ENCODE measurements at regions not wholly inside any gene's neighbourhood (a gene's known extent, or its start where the extent isn't known, plus 50 kb on each side); places are given as distances from the start of the nearest gene placed in this dataset.
A peak's percentile ranks its signal among the peaks of the same experiment; 100 is the strongest.

DNA sequence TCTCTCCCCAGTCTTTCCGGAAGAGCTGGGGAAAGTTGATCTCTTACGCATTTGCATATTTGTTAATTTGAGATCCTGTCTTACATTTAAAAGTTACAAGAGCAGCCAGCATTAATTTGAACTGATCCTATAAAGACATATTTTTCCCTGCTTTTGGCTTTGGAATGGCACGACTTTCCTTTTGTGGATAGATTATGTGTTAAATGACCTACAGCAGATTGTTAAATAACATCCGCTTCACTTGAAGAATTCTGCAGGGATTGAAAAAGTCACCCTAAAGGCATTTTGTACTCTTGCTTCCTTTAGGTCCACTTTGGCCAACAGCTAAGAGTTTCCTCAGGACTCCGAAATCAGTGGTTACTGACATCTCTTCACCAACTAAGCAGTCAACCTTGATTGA, 334.0 kb downstream of the TBC1D4 start:
- TF ChIP-seq, protein P1, sequence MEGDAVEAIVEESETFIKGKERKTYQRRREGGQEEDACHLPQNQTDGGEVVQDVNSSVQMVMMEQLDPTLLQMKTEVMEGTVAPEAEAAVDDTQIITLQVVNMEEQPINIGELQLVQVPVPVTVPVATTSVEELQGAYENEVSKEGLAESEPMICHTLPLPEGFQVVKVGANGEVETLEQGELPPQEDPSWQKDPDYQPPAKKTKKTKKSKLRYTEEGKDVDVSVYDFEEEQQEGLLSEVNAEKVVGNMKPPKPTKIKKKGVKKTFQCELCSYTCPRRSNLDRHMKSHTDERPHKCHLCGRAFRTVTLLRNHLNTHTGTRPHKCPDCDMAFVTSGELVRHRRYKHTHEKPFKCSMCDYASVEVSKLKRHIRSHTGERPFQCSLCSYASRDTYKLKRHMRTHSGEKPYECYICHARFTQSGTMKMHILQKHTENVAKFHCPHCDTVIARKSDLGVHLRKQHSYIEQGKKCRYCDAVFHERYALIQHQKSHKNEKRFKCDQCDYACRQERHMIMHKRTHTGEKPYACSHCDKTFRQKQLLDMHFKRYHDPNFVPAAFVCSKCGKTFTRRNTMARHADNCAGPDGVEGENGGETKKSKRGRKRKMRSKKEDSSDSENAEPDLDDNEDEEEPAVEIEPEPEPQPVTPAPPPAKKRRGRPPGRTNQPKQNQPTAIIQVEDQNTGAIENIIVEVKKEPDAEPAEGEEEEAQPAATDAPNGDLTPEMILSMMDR (IDR thresholded peaks at IDR 0.05; ENCODE audit: low read depth, low read length): no peak

DNA sequence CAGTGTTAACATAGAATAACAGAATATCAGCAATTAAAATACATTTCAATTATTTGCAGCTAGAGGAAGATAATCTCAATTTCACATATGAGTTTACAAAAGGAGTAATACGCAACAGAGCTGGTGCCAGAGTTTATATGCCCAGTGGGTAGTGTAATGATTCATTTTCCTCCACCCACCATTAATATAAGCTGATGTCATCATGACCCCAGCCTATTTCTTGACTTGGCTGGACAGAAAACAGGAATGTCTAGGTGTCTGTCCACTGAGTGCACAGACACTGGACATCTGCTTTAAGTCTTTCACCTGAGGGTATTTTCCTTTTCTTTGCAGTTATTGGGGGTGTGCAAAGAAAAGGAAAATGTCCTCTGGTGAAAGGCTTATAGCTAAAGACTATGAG, 335.5 kb downstream of the TBC1D4 start:
- DNase-seq (ENCODE audit: extremely low read depth, low read depth): no peak
- TF ChIP-seq, protein P1 (IDR thresholded peaks at IDR 0.05; ENCODE audit: low read depth, low read length): no peak

More for the DNA sequence above, 334.0 kb downstream of the TBC1D4 start:
- DNase-seq (ENCODE audit: extremely low read depth, low read depth): no peak

GRCh38 chr13:75145927-75146326, 336.0 kb downstream of the TBC1D4 start:
- no peak for DNase-seq (ENCODE audit: extremely low read depth, low read depth)
- TF ChIP-seq, protein P1 (IDR thresholded peaks at IDR 0.05; ENCODE audit: low read depth, low read length): no peak

DNA sequence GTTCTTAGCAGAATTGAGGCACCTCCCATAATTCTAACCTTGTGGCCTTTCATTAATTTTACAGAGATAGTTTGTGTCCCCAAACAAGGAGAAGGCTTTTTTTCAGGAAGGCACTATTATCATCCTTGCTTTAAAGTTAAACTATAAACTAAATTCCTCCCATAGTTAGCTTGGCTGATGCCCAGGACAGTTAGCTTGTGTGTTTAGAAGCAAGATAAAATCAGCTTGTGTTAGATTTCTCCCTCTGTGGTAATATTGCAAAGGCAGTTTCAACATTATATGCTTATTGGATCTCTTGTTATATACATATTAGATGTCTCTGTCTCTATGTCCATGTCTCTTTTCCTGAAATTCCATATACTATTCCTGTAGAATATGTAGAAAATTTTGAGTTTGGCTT, 342.7 kb downstream of the TBC1D4 start:
- no peak for DNase-seq (ENCODE audit: extremely low read depth, low read depth)
- TF ChIP-seq, protein P1 (IDR thresholded peaks at IDR 0.05; ENCODE audit: low read depth, low read length): no peak

DNA sequence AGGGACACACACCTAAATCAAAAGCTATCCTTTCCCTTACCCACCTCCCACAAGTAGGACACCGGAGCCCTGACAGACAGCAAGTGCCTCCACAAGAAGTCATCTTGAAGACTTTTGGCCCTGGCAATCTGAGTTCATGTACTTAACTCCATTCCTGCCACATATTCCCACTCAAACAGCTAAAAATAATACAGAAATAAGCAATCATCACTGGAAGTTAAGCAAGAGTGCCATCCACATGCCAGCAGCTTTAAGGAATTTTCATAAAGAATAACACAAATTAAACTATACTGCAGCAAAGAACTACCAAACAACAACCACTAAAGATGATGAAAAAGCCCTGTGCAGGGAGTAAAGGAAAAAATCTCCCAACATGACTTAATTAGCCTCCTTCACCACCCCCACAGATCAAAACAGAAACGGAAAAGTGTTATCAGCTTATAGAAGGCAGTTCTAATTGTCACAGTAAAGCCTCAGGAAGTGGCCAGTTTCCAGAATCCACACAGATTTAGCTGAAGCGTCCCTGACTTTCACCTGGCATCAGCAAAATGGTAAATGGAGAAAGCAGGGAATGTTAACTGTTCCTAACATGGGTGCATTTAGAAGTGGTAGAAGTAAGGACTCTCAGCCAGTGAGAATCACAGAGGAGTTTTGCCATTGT, 343.9 kb downstream of the TBC1D4 start:
- no peak for DNase-seq (ENCODE audit: extremely low read depth, low read depth)
- TF ChIP-seq, protein P1 (IDR thresholded peaks at IDR 0.05; ENCODE audit: low read depth, low read length): no peak

DNA sequence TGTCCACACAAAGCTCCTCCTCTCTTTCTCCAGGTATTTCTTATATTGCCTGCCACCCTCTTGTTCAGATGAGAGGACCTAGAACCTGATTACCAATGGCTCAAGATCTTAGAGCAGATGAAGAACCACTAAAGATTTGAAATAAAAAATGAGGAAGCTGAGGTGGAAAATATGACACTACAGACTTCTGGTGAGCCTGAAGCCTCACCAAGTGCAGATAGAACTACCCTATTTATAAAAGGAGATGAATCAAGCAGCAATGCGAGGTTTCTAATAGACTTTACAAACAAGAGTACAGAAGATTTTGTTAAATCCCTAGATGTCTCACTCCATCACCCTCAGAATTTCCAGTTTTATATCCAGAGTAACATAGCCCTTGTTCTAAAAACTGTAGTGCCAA, 345.8 kb downstream of the TBC1D4 start:
- TF ChIP-seq, protein P1 (IDR thresholded peaks at IDR 0.05; ENCODE audit: low read depth, low read length): no peak
- no peak for DNase-seq (ENCODE audit: extremely low read depth, low read depth)

DNA sequence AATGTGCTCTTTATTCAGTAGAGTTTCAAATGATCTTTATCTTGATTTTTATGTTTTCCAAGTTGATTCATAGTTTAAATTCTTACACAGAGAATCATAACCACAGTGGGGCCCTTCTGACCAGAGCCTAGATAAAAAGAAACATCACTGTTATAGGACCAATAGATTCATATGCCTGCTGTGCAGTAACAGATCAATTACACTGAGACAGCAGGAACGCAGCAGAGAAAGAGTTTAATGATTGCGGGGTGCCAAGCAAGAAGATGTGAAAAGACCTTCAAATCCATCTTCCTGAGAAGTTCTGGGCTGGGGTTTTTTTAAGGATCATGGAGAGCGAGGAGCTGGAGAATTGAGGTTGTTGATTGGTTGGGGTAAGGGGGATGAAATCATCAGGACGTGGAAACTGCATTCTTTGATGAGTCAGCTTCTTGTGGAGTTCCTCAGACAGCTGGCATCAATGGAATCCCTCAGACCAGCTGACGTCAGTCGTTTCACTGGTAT, 346.6 kb downstream of the TBC1D4 start:
- peak; percentile 47 for DNase-seq (ENCODE audit: extremely low read depth, low read depth)
- TF ChIP-seq, protein P1 (IDR thresholded peaks at IDR 0.05; ENCODE audit: low read depth, low read length): no peak

Data from AG09319 (cell line).